K562 (cell line): ENCODE measurements at regions not wholly inside any gene's neighbourhood (a gene's known extent, or its start where the extent isn't known, plus 50 kb on each side); places are given as distances from the start of the nearest gene placed in this dataset.

ENCODE experiments used
- ATF4 ChIP-seq: fragments of 450-650 bp; formaldehyde crosslinking; IDR thresholded peaks from 2 replicates; pipeline ENCODE4 v1.4.0; 2022; ENCODE audit warnings: mild to moderate bottlenecking, moderate library complexity
- CTCF ChIP-seq, 3 experiments: IDR thresholded peaks in 2 of 3; conservative IDR thresholded peaks in 1 of 3; 2 replicates each; pipeline ENCODE4 v1.5.1; 2011 to 2012; ENCODE audit warnings: low read length in 3 of 3, mild to moderate bottlenecking in 3 of 3, control low read depth in 2 of 3, improper control_type of control experiment in 1 of 3, inconsistent platforms in 1 of 3, low read depth in 1 of 3, mixed read lengths in 1 of 3, moderate library complexity in 1 of 3; ENCODE audit not compliant: insufficient read depth in 2 of 3
- FOXJ3 ChIP-seq: sonication (generic); formaldehyde crosslinking; IDR thresholded peaks from 2 replicates; pipeline ENCODE4 v1.4.0; 2020; ENCODE audit warnings: mild to moderate bottlenecking, missing genetic modification reagents
- GMEB1 ChIP-seq: fragments of 250-450 bp; sonication (Bioruptor Pico); IDR thresholded peaks from 2 replicates; pipeline ENCODE4 v1.4.0; 2020; ENCODE audit warnings: mild to moderate bottlenecking
- PCBP2 ChIP-seq: fragments of 200-400 bp; formaldehyde crosslinking; IDR thresholded peaks from 2 replicates; pipeline ENCODE4 v1.6.1; 2018; ENCODE audit warnings: low read length, low read depth, mild to moderate bottlenecking, moderate library complexity; ENCODE audit not compliant: poor library complexity, severe bottlenecking
- RB1 ChIP-seq: fragments of 450-650 bp; IDR thresholded peaks from 2 replicates; pipeline ENCODE4 v1.6.1; 2017; ENCODE audit warnings: low read depth, mild to moderate bottlenecking
- ZBTB2 ChIP-seq: fragments of 450-650 bp; IDR thresholded peaks from 2 replicates; pipeline ENCODE4 v1.6.1; 2016; ENCODE audit warnings: antibody characterized with exemption

- no peak for TF ChIP-seq CTCF (IDR thresholded peaks at IDR 0.05 in 2 of 3, conservative IDR thresholded peaks at IDR 0.05 in 1 of 3; ENCODE audit: insufficient read depth in 2 of 3, low read depth in 1 of 3, low read length in 3 of 3)
- TF ChIP-seq PCBP2 = no peak
- no peak for TF ChIP-seq ATF4
- TF ChIP-seq FOXJ3 = no peak
- TF ChIP-seq ZBTB2 = no peak
- no peak for TF ChIP-seq RB1
- TF ChIP-seq GMEB1 (CRISPR knock-in tag) = no peak
These were observed 240.8 kb upstream of the ZNF462 start for GRCh38 chr9:106622164-106622487.
